Hematopoietic multipotent progenitor cell (in vitro differentiated cells): ENCODE measurements at regions not wholly inside any gene's neighbourhood (a gene's known extent, or its start where the extent isn't known, plus 50 kb on each side); places are given as distances from the start of the nearest gene placed in this dataset.
"Not testable (repeated sequence)": the region's sequence is repeated elsewhere in the genome, so short reads cannot be mapped to it uniquely, and the experiment has no call there.

Experiments used
- DNase-seq, 3 donors: peaks; one replicate each; pipeline ENCODE4 v3.0.0-alpha.2; 2011 to 2015; ENCODE audit warnings: low read depth in 2 of 3, low spot score in 2 of 3

DNA sequence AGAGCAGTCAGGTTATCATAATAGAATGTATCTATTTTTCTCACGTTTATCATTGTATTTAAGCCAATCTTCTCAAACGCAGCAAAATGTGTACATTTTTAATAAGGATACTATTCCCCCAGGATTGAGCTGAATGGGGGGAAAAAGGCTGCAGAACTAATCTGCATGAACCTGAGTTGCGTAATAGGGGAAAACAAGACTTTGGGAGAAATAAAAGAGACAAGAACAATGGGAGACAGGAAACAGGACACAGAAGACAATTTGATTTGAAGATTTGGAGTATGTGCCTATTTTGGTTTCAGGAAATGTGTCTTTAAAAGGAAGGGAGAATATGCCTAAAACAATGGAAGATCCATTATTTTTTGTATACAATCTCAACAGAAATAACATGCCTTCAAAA is 844.5 kb downstream of the DIAPH3 start:
- DNase-seq = no peak

DNA sequence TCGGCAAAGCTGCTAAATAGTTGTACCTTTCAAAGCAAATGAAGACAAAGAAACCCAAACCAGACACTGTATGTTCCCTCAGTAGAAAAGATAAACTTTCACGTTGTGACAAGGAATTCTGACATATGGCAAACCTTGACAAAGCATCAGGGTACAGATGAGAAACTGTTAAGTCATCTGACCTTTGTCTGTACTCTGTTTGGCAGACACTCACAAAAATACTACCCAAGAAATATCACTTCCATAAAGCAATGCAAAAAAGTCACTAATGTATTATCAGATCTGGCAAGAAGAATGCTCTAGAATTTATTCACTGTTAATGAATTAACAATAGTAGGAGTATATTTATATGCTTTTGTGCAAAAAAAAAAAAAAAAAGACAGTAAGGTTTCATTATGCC is 843.7 kb downstream of the DIAPH3 start:
- no peak for DNase-seq

DNA sequence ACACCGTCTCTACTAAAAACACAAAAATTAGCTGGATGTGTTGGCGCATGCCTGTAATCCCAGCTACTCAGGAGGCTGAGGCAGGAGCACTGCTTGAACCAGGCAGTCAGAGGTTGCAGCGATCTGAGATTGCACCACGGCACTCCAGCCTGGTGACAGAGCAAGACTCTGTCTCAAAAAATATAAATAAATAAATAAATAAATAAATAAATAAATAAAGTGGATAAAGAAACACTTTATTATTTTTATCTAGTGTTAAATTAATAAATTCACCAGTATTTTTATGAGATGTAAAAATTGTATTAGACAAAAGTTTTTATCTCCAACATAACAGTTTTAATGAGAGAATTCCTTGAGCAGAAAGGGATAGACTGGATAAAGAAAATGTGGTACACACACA is 839.3 kb downstream of the DIAPH3 start:
- DNase-seq = not testable (repeated sequence)

DNA sequence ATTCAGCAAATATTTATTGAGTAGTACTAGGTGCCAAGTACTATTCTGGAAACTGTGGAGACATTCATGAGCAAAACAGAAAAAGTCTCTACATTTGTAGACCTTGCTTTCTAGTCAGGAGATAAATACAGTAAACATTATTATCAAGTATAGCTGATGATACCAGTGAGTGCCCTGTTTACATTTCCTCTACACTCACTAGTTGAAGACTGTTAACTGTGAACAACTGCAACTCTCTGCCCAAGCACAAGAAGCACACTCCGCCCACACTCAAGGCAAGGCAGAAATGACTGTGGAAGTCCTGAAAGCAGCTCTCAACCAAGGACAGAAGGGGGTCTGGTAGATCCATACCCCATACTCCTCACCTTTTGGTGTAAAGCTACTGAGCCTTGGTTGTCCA is 837.0 kb downstream of the DIAPH3 start:
- DNase-seq = no peak

DNA sequence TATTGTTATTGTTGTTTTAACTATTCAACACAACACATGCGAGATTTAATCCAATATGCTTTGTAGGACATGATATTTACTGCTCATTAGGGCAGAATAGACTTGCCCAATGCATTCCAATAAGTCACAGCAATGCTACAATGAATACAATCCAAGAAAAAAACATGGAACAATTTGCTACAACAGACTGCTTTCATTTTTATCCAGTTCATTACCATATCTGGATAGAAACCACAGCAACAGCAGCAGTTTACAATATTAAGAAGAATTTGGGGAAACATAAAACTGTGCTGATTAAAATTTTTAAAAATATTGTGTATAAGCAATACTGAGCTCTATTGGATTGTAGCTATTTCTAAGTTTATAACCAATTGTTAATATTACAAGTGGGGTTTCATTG is 833.0 kb downstream of the DIAPH3 start:
- no peak for DNase-seq

DNA sequence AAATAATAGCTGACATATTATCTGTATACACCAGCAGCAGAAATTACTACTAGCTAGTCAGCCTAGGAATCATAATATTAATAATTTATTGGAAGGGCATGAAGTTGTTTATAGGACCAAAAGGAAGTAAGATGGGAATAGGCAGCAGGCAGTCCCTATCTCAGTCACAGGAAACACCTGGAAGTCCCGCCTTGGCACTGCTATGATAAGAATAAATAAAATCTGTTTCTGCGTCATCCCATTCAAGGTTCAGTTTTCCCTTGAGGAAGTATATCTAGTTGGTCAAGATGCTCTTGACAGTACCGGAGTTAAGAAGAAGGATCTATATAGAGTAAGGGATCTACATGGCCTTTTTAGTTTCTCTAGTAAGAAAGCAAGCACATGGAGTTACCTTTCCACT is 830.8 kb downstream of the DIAPH3 start:
- no peak for DNase-seq

DNA sequence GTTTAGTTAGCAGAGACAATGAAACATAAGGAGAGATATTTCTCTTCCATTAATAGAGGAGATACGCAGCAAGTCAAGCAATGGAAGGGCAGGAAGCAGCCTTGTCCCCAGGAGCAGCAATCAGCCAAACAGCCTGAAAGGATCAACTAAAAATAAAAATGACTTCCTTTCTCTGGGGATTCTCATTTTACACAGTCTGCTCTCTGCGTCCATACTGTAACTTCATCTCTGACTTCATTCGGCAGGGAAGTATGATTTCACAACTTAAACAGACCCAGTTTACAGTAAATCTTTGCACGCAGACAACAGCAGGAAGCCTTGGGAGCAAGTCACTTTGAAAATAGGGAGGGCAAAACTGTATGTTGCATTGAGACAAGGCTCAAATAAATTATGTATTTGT is 826.7 kb downstream of the DIAPH3 start:
- peak in 1 of 3 donors; percentile 8 for DNase-seq

DNA sequence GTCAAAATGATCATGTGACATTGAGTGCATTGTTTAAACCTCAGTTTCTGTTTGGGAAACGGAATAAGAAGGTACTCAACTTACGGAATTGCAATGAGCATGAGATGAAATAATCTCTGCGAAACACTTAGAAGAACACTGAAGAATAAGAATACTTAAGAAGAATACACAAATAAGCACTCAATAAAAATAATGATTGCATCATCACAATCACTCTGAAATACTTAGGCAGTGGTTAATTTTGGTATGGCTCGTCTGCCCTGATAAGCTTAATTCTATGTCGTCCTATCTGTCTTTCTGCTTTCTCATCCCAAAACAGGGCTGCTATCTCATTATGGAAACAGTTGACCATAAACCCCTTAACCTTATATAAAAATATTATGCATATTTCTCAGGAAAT is 823.6 kb downstream of the DIAPH3 start:
- no peak for DNase-seq

DNA sequence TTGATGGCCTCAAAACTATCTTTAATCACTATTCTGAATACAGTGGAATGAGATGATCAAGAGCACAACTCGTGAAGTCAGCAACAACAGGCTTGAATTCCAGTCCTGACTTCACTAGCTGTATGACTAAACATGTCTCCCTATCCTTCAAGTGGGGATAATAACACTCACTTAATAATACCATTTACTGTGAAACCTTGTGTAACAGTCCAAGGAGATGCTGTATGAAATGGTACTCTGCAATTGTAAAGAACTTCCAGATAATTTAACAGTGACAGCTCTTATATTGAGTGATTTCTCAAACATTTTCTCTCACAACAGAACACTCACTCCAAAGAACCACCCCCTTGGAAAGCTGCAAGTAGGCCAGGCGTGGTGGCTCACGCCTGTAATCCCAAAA is 823.1 kb downstream of the DIAPH3 start:
- DNase-seq = no peak

DNA sequence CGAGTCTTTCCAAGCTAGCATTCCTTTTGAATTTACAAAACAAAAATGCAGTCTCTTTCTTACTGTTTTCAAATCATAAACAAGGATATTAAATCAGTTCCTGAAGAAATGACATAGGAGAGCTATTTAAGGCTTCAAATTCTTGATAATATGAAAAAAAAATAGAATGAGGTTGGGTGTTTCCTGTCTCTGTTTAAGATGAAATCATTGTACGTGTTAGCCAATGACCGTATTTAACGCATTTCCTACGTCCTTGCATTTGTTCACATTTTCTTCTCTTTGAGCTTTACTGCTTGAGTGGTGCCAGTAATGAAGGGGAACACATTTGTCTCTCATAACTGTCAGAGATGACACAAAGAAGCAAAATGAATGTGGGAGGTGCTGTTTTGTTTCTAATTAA is 821.3 kb downstream of the DIAPH3 start:
- DNase-seq = no peak

DNA sequence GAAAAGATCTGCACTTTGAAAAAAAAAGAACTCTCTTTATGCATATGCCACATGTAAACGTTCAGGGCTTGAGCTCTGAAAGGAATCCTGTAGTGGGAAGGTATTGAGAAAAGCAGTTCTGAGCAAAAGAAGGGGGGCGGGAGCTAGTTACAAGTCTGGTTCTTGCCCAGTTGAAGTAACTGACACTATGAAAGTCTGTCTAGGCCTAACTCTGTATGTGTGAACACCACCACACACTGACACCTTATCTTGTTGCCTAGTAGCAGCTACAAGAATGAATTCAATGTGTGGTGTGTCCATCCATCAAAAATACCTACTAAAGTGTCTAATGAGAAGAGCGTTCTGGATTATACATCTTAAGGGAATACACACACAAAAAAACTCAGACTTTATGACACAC is 820.6 kb downstream of the DIAPH3 start:
- DNase-seq = no peak

DNA sequence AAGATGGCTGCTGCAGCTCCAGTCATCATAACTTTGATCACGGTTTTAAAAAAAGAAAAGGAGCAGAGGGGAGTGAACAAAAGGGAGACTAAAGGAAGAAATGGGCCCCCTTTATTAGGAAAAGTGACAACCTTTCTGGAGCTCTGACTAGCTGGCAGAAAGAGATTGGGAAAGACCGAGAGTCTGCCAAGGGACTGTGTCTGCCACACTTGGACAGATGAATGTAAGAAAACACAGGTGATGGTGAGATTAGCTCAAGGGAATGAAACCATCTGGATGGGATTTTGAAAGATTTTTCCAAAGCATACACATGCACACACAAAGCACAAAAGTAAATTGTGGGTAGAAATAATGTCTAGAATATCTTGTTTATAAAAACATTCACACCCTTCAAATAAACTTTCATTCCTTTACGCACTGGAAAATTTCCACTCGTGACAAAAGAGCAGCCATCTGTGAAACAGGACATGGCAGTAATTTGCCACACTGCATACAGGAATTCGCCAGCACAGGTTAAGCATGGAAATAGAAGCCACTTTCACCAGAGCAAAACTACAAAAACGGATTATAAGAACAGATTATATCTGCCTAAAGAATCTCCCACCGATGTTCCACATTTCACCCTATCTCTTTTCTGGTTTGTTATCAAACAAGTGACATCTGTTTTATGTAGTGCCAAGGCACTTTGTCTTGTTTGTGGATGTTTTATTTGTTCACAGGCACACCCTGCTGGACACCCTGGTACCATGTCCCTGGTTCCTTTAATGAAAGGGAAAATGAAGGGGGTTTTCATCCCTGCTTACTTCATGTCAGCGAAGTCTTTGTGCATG is 819.5 kb downstream of the DIAPH3 start:
- no peak for DNase-seq

DNA sequence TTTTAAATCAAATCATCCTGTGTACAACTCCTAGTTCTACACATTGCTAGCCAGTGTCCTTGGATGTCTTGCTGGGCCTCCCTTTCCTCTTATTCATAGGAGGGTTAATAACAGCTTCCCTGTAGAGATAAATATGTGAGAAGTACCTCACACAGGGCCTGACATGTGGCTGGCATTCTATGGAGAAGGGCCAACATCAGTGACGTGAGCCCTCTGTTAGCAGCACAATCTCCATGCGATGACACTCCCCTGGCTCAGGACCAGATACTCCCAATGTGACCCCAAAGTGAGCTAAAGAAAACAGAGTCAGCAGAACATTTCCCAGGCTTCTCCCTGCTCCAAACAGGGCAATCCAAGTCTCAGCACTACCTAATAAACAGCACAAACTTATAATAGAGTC is 818.4 kb downstream of the DIAPH3 start:
- no peak for DNase-seq

DNA sequence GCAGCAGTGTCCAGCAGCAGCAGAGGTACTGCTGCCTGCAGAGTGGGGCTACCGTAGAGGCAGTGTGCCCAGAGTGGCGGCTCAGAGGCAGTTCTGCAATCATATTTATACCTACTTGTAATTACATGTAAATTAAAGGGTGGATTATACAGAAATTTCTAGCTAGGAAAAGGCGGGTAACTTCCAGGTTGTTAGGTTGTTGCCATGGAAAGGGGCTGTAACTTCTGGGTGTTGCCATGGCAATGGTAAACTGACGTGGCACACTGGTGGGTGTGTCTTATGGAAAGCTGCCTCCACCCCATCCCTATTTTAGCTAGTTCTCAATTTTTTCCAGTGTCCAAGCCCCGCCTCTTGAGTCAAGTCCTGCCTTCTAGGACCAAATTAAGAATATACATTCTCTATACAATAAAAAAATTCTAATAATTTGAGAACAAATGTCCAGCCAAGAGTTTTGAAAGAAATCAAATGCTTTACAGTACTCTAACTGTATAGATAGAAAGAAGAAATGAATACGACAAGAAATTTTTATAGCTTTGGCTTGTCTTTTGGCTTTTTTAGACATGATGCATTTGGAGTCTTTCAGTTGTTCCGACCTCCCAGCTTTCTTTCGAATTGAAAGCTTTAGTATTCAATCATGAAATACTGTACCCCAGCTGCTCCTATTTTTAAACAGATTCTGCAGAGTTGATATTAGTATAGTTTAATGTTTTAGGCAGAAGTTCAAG is 816.6 kb downstream of the DIAPH3 start:
- no peak for DNase-seq

DNA sequence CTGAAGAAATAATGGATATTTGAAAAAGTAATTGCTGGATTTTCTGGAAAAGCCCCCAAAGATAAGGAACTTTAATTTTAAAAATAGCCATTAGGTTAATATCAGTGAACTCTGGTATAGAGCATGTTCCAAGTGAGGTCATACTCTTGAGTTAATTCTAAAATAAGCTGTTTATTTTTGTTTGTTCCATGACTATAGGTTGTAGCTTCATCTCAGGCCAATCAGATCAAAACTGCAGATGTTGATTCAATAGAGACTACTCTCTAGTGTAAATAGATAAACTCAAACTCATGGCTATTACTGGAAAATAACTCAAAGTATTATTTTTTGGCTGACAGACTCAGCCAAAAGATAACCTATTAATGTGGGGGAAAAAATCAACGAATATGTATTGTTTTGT is 815.1 kb downstream of the DIAPH3 start:
- DNase-seq = no peak

DNA sequence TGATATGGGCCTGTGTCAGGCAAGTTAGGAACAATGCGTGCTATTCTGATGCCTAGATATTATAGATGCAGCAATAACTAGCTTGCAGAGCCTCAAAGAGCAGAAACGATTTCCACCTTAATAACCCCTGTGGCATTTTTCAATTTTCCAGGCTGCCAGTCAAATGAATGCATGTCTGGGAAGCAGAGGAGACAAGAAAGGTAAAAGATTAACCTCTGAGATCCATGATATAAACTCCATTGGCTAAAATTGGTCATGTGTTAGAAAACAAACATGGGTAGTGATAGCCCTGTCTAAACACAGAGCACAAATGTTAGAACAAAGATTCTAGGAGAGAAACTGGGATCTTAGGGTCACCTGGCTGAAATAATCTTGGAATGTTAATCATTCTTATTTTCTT is 811.1 kb downstream of the DIAPH3 start:
- no peak for DNase-seq

DNA sequence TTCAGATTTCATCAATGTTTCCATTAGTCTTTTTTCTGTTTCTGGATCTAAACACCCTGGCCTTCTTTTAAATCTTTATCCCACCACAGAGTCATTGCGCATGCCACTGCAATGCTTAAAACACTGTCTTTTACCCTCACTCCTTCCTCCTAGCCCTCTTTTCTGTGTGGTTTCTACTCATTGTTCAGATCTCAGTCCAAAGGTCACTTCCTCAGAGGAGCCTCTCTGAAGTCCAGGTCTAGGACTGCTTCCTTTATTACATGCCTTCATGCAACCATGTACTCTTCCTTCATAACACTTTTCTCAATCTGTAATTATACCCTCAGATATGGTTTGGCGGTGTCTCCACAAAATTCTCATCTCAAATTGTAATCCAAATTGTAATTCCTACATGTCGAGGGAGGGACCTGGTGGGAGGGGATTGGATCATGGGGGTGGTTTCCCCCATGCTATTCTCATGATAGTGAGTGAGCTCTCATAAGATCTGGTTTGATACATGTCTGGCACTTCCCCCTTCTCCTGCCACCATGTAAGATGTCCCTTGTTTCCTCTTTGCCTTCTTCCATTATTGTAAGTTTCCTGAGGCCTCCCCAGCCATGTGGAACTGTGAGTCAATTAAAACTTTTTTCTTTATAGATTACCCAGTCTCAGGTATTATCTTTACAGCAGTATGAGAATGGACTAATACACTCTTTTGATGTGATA is 808.9 kb downstream of the DIAPH3 start:
- DNase-seq = no peak

DNA sequence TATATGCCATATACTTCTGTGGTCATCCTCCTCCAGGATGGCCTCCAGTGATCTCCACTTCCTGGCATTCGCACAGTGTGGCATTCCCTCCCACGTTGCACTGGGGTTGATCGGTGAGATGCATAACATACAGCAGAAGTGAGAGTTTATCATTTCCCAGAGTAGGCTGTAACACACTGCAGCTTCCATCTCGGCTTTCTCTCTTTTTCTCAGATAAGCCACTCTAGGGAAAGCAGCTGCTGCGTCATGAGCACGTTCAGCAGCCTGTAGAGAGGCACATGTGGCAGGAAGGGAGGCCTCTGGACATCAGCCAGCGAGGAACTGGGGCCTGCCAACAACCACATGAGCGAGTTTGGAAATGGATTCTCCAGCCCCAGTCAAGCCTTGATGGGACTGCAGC is 807.1 kb downstream of the DIAPH3 start:
- peak in 1 of 3 donors; percentile 33 for DNase-seq

DNA sequence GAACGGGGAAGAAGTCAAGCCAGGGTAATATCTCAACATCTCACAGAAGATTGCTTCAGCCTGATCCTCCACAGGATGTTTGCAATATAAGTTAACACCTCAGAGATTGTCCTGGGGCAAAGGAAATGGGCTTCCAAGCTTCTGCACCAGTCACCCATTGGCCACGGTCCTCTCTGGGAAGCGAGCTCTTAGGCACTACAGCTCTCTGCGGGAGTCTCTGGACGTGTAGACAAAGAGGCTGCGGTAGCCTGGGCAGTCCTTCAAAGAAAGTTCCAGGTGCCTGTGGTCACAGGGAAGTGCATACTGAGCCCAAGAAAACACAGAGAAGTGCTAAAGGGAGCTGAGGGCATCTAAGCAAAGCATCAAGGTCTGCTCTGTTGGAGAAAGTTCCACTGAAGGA is 805.7 kb downstream of the DIAPH3 start:
- DNase-seq = no peak

DNA sequence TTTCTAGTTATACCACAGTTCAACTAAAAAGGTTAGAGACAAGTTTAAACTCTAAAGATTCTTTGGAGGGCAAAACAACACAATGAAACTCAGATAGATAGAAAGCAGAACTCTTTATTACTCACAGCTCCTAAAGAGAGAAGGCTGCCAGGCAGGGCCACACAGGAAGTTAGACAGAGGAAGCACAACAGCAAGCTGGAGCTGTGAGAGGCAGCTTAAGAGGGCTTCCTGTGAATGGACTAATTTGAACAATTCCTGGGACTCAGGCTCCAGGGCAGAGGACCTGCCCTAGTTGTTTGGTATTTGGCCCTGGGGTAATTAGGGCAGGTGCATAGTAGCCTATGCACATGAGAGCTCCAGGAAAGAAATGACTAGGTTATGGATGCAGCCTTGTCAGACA is 803.6 kb downstream of the DIAPH3 start:
- peak in 2 of 3 donors; percentile 6 to 44 for DNase-seq

DNA sequence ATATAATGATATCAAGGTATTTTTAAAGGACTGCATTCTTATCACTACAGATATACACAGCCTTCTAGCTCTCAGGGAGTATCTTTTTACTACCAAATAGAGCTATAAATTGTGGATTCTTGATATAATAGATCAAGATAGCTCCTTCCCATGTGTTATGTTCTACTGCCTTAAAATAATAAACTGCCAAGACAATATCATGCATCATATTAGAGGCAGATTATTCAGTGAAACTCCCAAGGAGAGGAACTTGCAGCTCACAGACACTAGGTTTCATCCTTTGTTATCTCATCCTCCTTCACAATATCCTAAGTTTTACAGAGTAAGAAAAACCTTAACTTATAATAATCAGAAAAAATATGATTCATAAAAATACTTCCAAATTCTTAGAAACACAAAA is 802.8 kb downstream of the DIAPH3 start:
- DNase-seq = no peak

DNA sequence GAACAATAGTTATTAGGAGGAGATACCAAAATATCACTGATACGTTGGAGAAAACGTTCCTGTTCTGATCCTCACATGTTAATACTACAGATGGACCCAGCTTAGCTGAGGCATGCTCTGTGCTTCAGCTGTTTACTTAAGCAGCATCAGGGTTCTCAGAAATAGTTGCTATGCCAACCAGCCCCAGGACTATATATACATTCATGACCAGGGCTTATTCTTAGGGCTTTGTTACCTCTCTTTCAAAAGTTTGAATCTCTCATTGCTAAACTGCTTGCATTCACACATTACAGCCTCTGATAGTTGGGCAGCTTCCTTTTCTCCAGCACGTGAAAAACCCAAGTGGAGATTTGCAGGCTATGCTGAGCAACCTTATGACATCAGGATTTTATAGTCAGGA is 800.4 kb downstream of the DIAPH3 start:
- no peak for DNase-seq
